Pancreas (tissue), 10 donors: ENCODE measurements at regions not wholly inside any gene's neighbourhood (a gene's known extent, or its start where the extent isn't known, plus 50 kb on each side); places are given as distances from the start of the nearest gene placed in this dataset.

Experiments
- ATAC-seq, 4 donors: fragments of 200-7000 bp; cut with Tn5 transposase; one replicate each; pipeline versions ENCODE4 v1.8.0 to v1.9.1; 2020; ENCODE audit warnings: mild to moderate bottlenecking in 4 of 4, moderate library complexity in 4 of 4
- DNase-seq, 6 donors: peaks; one replicate each; pipeline ENCODE4 v3.0.0-alpha.2; 2020
- FAIRE-seq: peaks from 2 replicates; lab custom pipeline; 2012; peaks lifted over from hg19 to GRCh38; lab: Jason Lieb, UNC
- H3K27ac ChIP-seq, 4 donors: fragments of 200-600 bp; sonication (generic); 1 replicate in 3 of 4; 2 replicates in 1 of 4; pipeline versions ENCODE4 v1.5.0 to v1.8.0; 2020
- H3K27me3 ChIP-seq, 4 donors: fragments of 200-600 bp; one replicate each; pipeline ENCODE4 v1.8.0; 2021
- H3K36me3 ChIP-seq, 3 donors: fragments of 200-600 bp; sonication (generic) in 1 of 3; one replicate each; pipeline versions ENCODE4 v1.5.0 to v1.8.0; 2020 to 2021
- H3K4me1 ChIP-seq, 3 donors: fragments of 200-600 bp; one replicate each; pipeline ENCODE4 v1.8.0; 2021
- H3K4me3 ChIP-seq, 4 donors: fragments of 200-600 bp; sonication (generic) in 2 of 4; one replicate each; pipeline versions ENCODE4 v1.5.0 to v1.8.0; 2020 to 2021
- H3K9me3 ChIP-seq, 4 donors: fragments of 200-600 bp; one replicate each; pipeline ENCODE4 v1.8.0; 2021
- CTCF ChIP-seq, 4 donors: fragments of 200-600 bp; sonication (generic) in 3 of 4; IDR thresholded peaks; one replicate each; pipeline versions ENCODE4 v1.5.0 to v1.8.0; 2021; ENCODE audit warnings: antibody characterized with exemption in 4 of 4
- WGBS, 2 donors: extraction: QIAGEN DNeasy Blood & Tissue Kit; methylation state at CpG; one replicate each; pipeline ENCODE4 v1.1.7; 2013; 5-methylcytosine and 5-hydroxymethylcytosine counted together
- intact Hi-C, 3 donors: fragments of 100-400 bp; cut with DNase I; formaldehyde crosslinking; loops; one replicate each; pipeline versions ENCODE4 v1.11.1 to v1.14.2; 2022
- donor health status: healthy with polysubstance abuse.
- donor health status: DM: no; HTN: no; CAD: no; lungs with moderate emphysema.
- donor health status: DM: no; HTN: no; CAD: no.
- donor health status: control.
- donor health status: control.
- donor health status: Bipolar disorder and iron deficiency.
- donor health status: DM: yes; HTN: yes; CAD: no.
- donor health status: DM: no; HTN: no; CAD: no.
- donor health status: DM: no; HTN: no; CAD: no.
- donor health status: DM: yes; HTN: yes; CAD: no.

- Histone ChIP-seq H3K36me3 (no peaks in the 10 kb centered on the region), H3K27ac (no peak overlapping the region), H3K4me1 (no peaks in the 10 kb centered on the region), H3K4me3 (no peak overlapping the region), H3K27me3 (no peaks in the 10 kb centered on the region), H3K9me3 (no peaks in the 10 kb centered on the region)
- ATAC-seq: no peak
- FAIRE-seq: no peak
- intact Hi-C loops: no loop called here
- DNase-seq: no peak
- 85% methylated on average over 1 of the region's 1 CpG for WGBS, 2 donors
- no peak for TF ChIP-seq CTCF (IDR thresholded peaks at IDR 0.05)
These were observed 129.9 kb upstream of the FMR1 start for GRCh38 chrX:147781844-147782243.

DNA sequence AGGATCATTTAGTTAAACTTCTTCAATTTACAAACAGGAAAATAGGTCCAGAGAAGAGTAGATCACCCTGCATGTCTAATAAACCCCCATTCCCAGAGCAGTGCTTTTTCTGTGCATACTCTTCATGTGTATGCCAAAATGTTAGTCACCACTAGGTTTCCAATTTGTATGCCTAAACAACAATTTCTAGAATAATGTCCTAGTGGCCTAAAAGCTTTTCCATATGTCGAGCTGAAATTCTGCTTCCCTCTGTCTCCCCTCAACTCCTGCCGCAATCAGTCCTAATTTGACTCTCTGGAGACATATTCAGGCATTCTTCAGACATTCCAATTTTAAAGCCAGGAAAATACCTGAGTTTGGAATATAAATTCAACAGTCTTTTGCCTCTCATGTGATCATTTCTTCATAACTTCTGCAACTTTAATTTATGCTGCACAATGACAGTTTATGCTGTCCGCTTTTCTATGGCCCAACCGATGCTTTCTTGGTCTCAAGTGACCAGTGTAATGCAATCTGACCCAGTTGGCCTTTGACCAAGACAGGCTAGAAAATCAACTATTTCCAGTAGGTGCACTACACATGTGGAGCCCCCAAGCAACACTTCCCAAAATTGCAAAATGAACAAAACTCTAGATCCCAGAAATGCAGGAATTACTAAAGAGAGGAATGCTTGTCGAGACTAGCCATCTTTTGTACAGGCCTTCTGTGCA lies 122.9 kb upstream of the FMR1 start:
- intact Hi-C loops: no loop called here
- no peaks in the 10 kb centered on the region for H3K4me1 ChIP-seq
- WGBS, 2 donors: 80 to 85% methylated on average over 5 of the region's 5 CpGs
- no peaks in the 10 kb centered on the region for H3K36me3 ChIP-seq
- ATAC-seq (no peak), DNase-seq (no peak), FAIRE-seq (no peak)
- H3K27ac ChIP-seq: no peak overlapping the region
- no peak overlapping the region for H3K4me3 ChIP-seq
- H3K9me3 ChIP-seq: no peaks in the 10 kb centered on the region
- peaks cover 0 to 8% (median 0%) of the 10 kb centered on the region in 4 donors for H3K27me3 ChIP-seq
- TF ChIP-seq CTCF (IDR thresholded peaks at IDR 0.05): no peak

GRCh38 chrX:147800663-147801062 lies 111.1 kb upstream of the FMR1 start:
- intact Hi-C loops: no loop called here
- DNase-seq: no peak
- no peaks in the 10 kb centered on the region for H3K9me3 ChIP-seq
- H3K4me3 ChIP-seq: no peak overlapping the region
- 61 to 76% methylated on average over 1 of the region's 1 CpG for WGBS, 2 donors
- TF ChIP-seq CTCF (IDR thresholded peaks at IDR 0.05): no peak
- H3K36me3 ChIP-seq: no peaks in the 10 kb centered on the region
- no peak for ATAC-seq
- no peak for FAIRE-seq
- H3K27me3 ChIP-seq: peaks cover 0 to 3% (median 0%) of the 10 kb centered on the region in 4 donors
- H3K4me1 ChIP-seq: no peaks in the 10 kb centered on the region
- H3K27ac ChIP-seq: no peak overlapping the region

DNA sequence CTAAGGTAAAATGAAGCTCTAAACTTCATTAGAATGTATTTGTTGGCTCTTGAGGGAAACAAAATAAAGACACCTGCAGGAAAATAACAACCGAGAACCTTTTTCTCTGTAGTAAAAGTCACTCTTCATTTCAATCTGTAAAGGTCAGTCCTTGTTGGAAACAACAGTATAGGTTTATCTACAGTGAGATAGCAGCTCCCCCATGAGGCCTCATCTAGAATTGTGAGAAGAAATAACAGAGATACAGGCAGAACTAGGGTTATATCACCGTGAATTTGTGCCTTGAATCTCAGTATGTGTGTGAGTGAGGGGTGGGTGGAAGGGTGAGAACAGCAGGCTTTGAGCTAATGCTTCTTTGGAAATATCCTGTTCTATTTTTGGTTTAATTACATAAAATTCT lies 107.8 kb upstream of the FMR1 start:
- H3K4me3 ChIP-seq: no peak overlapping the region
- no peak for DNase-seq
- peaks cover 0 to 6% (median 1%) of the 10 kb centered on the region in 4 donors for H3K27me3 ChIP-seq
- peak; percentile 89 for FAIRE-seq
- WGBS, 2 donors: 3 to 5% methylated on average over 2 of the region's 2 CpGs
- no peaks in the 10 kb centered on the region for H3K4me1 ChIP-seq
- TF ChIP-seq CTCF (IDR thresholded peaks at IDR 0.05): peak in 1 of 4 donors; percentile 14
- H3K36me3 ChIP-seq: no peaks in the 10 kb centered on the region
- no peak overlapping the region for H3K27ac ChIP-seq
- ATAC-seq: peak in 3 of 4 donors; percentile 66 to 75 (median 72)
- intact Hi-C loops: no loop called here
- H3K9me3 ChIP-seq: no peaks in the 10 kb centered on the region

- Histone ChIP-seq H3K4me3 (no peak overlapping the region), H3K27ac (no peak overlapping the region), H3K4me1 (no peaks in the 10 kb centered on the region), H3K36me3 (no peaks in the 10 kb centered on the region), H3K27me3 (peaks cover 0 to 6% (median 3%) of the 10 kb centered on the region in 4 donors), H3K9me3 (no peaks in the 10 kb centered on the region)
- ATAC-seq: no peak
- intact Hi-C loops: no loop called here
- DNase-seq: no peak
- no peak for TF ChIP-seq CTCF (IDR thresholded peaks at IDR 0.05)
- WGBS, 2 donors: 72 to 75% methylated on average over 2 of the region's 2 CpGs
- no peak for FAIRE-seq
These were observed 99.9 kb upstream of the FMR1 start for GRCh38 chrX:147811803-147812202.
